ENCODE measurements at regions not wholly inside any gene's neighbourhood (a gene's known extent, or its start where the extent isn't known, plus 50 kb on each side); places are given as distances from the start of the nearest gene placed in this dataset.

DNA sequence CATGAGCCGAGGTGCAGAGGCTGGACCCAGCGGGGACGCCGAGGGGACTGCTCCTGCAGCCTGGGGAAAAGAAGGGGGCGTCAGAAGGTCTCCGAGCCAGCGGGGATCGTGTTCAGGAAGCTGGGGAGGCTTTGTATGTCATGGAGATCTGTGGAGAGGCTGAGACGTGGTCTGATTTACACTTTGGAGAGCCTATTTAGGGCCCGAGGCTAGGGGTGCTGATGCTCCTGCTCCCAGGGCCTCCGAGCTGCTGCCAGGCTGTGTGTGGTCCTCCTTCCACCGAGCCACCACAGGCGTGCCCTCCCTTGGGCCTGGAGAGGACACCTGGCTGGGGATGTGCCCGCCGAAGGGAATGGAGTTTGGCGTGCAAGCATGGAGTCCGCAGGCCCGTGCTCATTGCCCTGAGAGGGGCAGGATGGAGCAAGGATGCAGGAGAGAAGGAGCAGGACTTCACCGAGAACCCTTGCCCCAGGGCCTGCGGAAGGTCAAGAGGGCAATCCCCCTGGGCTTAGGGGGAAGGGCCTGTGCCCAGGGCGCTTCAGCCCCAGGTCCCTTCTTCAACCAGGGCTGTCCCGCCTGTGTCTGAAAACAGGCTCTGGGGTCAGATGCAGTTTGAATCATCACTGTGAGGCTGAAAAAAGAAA, 252.5 kb downstream of the VAPA start:
- no peak for ATAC-seq
- Histone ChIP-seq H3K4me1 (ENCODE audit: control insufficient read depth, insufficient read depth, low read length) (no peaks in the 10 kb centered on the region), H3K36me3 (ENCODE audit: control insufficient read depth, insufficient read depth, low read length) (no peaks in the 10 kb centered on the region), H3K27me3 (ENCODE audit: control insufficient read depth, insufficient read depth, low read length) (no peaks in the 10 kb centered on the region; the same call in 1 of the 2 replicates), H3K4me3 (ENCODE audit: low read depth in 2 of 2, low read length in 2 of 2) (no peak overlapping the region), H3K27ac (ENCODE audit: low read length) (no peak overlapping the region), H3K9me3 (ENCODE audit: control insufficient read depth, insufficient read depth, low read depth, low read length) (no peaks in the 10 kb centered on the region)
- no peak for DNase-seq (ENCODE audit: low read depth, low spot score)
- CTCF ChIA-PET, result no interaction called here
- intact Hi-C loops (cut with micrococcal nuclease; ENCODE audit: unreplicated experiment), result no loop called here
- POLR2A ChIA-PET, result no interaction called here
- in situ Hi-C loops (cut with HindIII; ENCODE audit: low pct_unique_long_range_greater_than_20kb, low sequenced_read_pairs), result no loop called here
- BruUV-seq (replicated peaks), result no TSS peak
- TF ChIP-seq, protein P1, sequence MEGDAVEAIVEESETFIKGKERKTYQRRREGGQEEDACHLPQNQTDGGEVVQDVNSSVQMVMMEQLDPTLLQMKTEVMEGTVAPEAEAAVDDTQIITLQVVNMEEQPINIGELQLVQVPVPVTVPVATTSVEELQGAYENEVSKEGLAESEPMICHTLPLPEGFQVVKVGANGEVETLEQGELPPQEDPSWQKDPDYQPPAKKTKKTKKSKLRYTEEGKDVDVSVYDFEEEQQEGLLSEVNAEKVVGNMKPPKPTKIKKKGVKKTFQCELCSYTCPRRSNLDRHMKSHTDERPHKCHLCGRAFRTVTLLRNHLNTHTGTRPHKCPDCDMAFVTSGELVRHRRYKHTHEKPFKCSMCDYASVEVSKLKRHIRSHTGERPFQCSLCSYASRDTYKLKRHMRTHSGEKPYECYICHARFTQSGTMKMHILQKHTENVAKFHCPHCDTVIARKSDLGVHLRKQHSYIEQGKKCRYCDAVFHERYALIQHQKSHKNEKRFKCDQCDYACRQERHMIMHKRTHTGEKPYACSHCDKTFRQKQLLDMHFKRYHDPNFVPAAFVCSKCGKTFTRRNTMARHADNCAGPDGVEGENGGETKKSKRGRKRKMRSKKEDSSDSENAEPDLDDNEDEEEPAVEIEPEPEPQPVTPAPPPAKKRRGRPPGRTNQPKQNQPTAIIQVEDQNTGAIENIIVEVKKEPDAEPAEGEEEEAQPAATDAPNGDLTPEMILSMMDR (IDR thresholded peaks at IDR 0.05), result no peak
- TF ChIP-seq SIN3A (IDR thresholded peaks at IDR 0.05; ENCODE audit: borderline replicate concordance, insufficient read depth, low read depth, low read length) (no peak), POLR2AphosphoS5 (IDR thresholded peaks at IDR 0.05; ENCODE audit: low read depth, low read length) (no peak), TCF7L2 (IDR thresholded peaks at IDR 0.05; ENCODE audit: low read depth, low read length) (no peak)
- TF ChIP-seq, protein P2, sequence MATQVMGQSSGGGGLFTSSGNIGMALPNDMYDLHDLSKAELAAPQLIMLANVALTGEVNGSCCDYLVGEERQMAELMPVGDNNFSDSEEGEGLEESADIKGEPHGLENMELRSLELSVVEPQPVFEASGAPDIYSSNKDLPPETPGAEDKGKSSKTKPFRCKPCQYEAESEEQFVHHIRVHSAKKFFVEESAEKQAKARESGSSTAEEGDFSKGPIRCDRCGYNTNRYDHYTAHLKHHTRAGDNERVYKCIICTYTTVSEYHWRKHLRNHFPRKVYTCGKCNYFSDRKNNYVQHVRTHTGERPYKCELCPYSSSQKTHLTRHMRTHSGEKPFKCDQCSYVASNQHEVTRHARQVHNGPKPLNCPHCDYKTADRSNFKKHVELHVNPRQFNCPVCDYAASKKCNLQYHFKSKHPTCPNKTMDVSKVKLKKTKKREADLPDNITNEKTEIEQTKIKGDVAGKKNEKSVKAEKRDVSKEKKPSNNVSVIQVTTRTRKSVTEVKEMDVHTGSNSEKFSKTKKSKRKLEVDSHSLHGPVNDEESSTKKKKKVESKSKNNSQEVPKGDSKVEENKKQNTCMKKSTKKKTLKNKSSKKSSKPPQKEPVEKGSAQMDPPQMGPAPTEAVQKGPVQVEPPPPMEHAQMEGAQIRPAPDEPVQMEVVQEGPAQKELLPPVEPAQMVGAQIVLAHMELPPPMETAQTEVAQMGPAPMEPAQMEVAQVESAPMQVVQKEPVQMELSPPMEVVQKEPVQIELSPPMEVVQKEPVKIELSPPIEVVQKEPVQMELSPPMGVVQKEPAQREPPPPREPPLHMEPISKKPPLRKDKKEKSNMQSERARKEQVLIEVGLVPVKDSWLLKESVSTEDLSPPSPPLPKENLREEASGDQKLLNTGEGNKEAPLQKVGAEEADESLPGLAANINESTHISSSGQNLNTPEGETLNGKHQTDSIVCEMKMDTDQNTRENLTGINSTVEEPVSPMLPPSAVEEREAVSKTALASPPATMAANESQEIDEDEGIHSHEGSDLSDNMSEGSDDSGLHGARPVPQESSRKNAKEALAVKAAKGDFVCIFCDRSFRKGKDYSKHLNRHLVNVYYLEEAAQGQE (IDR thresholded peaks at IDR 0.05; ENCODE audit: insufficient read depth in 1 of 2, low read depth in 2 of 2, low read length in 1 of 2), result no peak

DNA sequence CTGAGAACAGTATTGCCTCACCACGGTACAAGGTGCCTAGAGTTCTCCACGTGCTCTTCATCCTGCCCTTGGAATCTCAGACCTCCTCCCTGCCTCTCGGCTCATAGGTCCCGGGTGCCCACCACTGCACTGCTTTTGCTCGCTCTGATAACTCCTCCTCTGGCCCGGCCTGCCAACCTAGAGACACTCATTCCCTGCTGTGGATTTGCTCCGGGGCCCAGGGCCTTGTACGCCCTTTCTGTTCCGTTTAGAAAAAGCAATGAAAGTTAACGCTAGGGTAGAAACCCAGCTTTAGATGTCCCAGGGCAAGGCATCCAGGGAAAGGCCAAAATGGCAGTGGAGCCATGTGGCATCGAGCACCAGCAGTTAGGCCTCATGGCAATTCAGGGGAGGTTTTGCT, 253.9 kb downstream of the VAPA start:
- in situ Hi-C loops (cut with HindIII; ENCODE audit: low pct_unique_long_range_greater_than_20kb, low sequenced_read_pairs) (no loop called here), intact Hi-C loops (cut with micrococcal nuclease; ENCODE audit: unreplicated experiment) (no loop called here)
- no peak overlapping the region for H3K27ac ChIP-seq (ENCODE audit: low read length)
- H3K4me3 ChIP-seq (ENCODE audit: low read depth in 2 of 2, low read length in 2 of 2), result no peak overlapping the region
- ChIA-PET CTCF (no interaction called here), POLR2A (no interaction called here)
- TF ChIP-seq, protein P1 (IDR thresholded peaks at IDR 0.05), result no peak
- TF ChIP-seq, protein P2 (IDR thresholded peaks at IDR 0.05; ENCODE audit: insufficient read depth in 1 of 2, low read depth in 2 of 2, low read length in 1 of 2), result no peak
- TF ChIP-seq POLR2AphosphoS5 (IDR thresholded peaks at IDR 0.05; ENCODE audit: low read depth, low read length) (no peak), TCF7L2 (IDR thresholded peaks at IDR 0.05; ENCODE audit: low read depth, low read length) (no peak), SIN3A (IDR thresholded peaks at IDR 0.05; ENCODE audit: borderline replicate concordance, insufficient read depth, low read depth, low read length) (no peak)
- no peaks in the 10 kb centered on the region for H3K36me3 ChIP-seq (ENCODE audit: control insufficient read depth, insufficient read depth, low read length)
- DNase-seq (ENCODE audit: low read depth, low spot score) (no peak), ATAC-seq (no peak)
- H3K27me3 ChIP-seq (ENCODE audit: control insufficient read depth, insufficient read depth, low read length), result no peaks in the 10 kb centered on the region; the same call in 1 of the 2 replicates
- BruUV-seq (replicated peaks), result no TSS peak
- no peaks in the 10 kb centered on the region for H3K4me1 ChIP-seq (ENCODE audit: control insufficient read depth, insufficient read depth, low read length)
- no peaks in the 10 kb centered on the region for H3K9me3 ChIP-seq (ENCODE audit: control insufficient read depth, insufficient read depth, low read depth, low read length)

Measured in Panc1 (cell line).